SU-DHL-6 (cell line): ENCODE measurements at regions not wholly inside any gene's neighbourhood (a gene's known extent, or its start where the extent isn't known, plus 50 kb on each side); places are given as distances from the start of the nearest gene placed in this dataset.

Source experiments
- H2AFZ ChIP-seq: fragments of 200-600 bp; sonication (generic); 2 replicates; pipeline ENCODE4 v1.6.1; 2014; ENCODE audit warnings: low read depth, mild to moderate bottlenecking, moderate library complexity, mixed read lengths, antibody characterized with exemption, low read length; ENCODE audit not compliant: severe bottlenecking
- H3F3A ChIP-seq: fragments of 200-600 bp; shearing (Covaris generic); 2 replicates; pipeline ENCODE4 v1.6.0; 2016; ENCODE audit warnings: antibody characterized with exemption, mild to moderate bottlenecking; ENCODE audit not compliant: insufficient read depth
- H3K27ac ChIP-seq: fragments of 200-600 bp; sonication (generic); 2 replicates; pipeline ENCODE4 v1.5.1; 2016; ENCODE audit warnings: low read depth, mild to moderate bottlenecking, low read length, moderate library complexity, mixed read lengths
- H3K27me3 ChIP-seq: fragments of 200-600 bp; sonication (generic), shearing (Covaris generic); 2 replicates; pipeline ENCODE4 v1.6.0; 2014; ENCODE audit warnings: mild to moderate bottlenecking, low read length
- H3K36me3 ChIP-seq: fragments of 200-600 bp; sonication (generic); 2 replicates; pipeline ENCODE4 v1.6.1; 2014; ENCODE audit warnings: mild to moderate bottlenecking, low read length, mixed read lengths
- H3K4me2 ChIP-seq: fragments of 300-600, 200-600 bp; shearing (Covaris generic), sonication (generic); 2 replicates; pipeline ENCODE4 v1.6.0; 2014; ENCODE audit warnings: low read length, low read depth, mild to moderate bottlenecking; ENCODE audit not compliant: poor library complexity, severe bottlenecking
- H3K4me3 ChIP-seq: fragments of 200-600 bp; sonication (generic); 2 replicates; pipeline ENCODE4 v1.5.1; 2014; ENCODE audit warnings: antibody characterized with exemption, low read length, mild to moderate bottlenecking, mixed read lengths; ENCODE audit not compliant: insufficient read depth, poor library complexity, severe bottlenecking
- H3K79me2 ChIP-seq: fragments of 200-600 bp; sonication (generic); 2 replicates; pipeline ENCODE4 v1.6.1; 2014; ENCODE audit warnings: mild to moderate bottlenecking, low read length, moderate library complexity; ENCODE audit not compliant: insufficient read depth
- H3K9ac ChIP-seq: fragments of 200-600 bp; sonication (generic); 2 replicates; pipeline ENCODE4 v1.7.0; 2014; ENCODE audit warnings: mild to moderate bottlenecking, low read length
- H3K9me2 ChIP-seq: fragments of 200-600 bp; sonication (generic); replicated peaks from 2 replicates; pipeline ENCODE4 v1.6.1; 2014; ENCODE audit warnings: low read length; ENCODE audit not compliant: insufficient read depth
- H3K9me3 ChIP-seq: fragments of 200-600 bp; sonication (generic); 2 replicates; pipeline ENCODE4 v1.6.1; 2014; ENCODE audit warnings: low read length, mixed read lengths; ENCODE audit not compliant: insufficient read depth
- H4K20me1 ChIP-seq: fragments of 200-600 bp; sonication (generic); 2 replicates; pipeline ENCODE4 v1.6.1; 2014; ENCODE audit warnings: low read depth, mild to moderate bottlenecking, antibody characterized with exemption, low read length, moderate library complexity, mixed read lengths
- CTCF ChIP-seq: fragments of 200-600 bp; sonication (generic); IDR thresholded peaks from one replicate; pipeline ENCODE4 v1.5.1; 2017; ENCODE audit warnings: antibody characterized with exemption, mild to moderate bottlenecking, low read length, moderate library complexity; ENCODE audit not compliant: insufficient read depth, poor library complexity, severe bottlenecking
- EZH2phosphoT487 ChIP-seq: fragments of 200-600 bp; sonication (generic), shearing (Covaris generic); conservative IDR thresholded peaks from 2 replicates; pipeline ENCODE4 v1.6.1; 2018; ENCODE audit warnings: mild to moderate bottlenecking, antibody characterized with exemption, low read length, moderate library complexity, mixed read lengths

- no peak overlapping the region for H3K9ac ChIP-seq
- no peak overlapping the region for H2AFZ ChIP-seq
- H3K27ac ChIP-seq = no peak overlapping the region
- H3K4me3 ChIP-seq = no peak overlapping the region
- no peaks in the 10 kb centered on the region for H4K20me1 ChIP-seq
- H3K4me2 ChIP-seq = no peak overlapping the region
- H3F3A ChIP-seq = no peaks in the 10 kb centered on the region
- H3K9me3 ChIP-seq = no peaks in the 10 kb centered on the region; the same call in 1 of the 2 replicates
- no peaks in the 10 kb centered on the region for H3K79me2 ChIP-seq
- H3K9me2 ChIP-seq = no peaks in the 10 kb centered on the region
- H3K27me3 ChIP-seq = no peaks in the 10 kb centered on the region
- TF ChIP-seq CTCF (no peak), EZH2phosphoT487 (no peak)
- no peaks in the 10 kb centered on the region for H3K36me3 ChIP-seq
Measured at GRCh38 chr14:30180219-30180618, 252.6 kb upstream of the PRKD1 start.

GRCh38 chr14:30185832-30186231 is 258.2 kb upstream of the PRKD1 start:
- no peak overlapping the region for H3K9ac ChIP-seq
- H3K27ac ChIP-seq = no peak overlapping the region
- H3K79me2 ChIP-seq = no peaks in the 10 kb centered on the region
- no peak overlapping the region for H2AFZ ChIP-seq
- H3K27me3 ChIP-seq = no peaks in the 10 kb centered on the region
- H3K9me2 ChIP-seq = no peaks in the 10 kb centered on the region; the same call in 1 of the 2 replicates
- TF ChIP-seq EZH2phosphoT487 (no peak), CTCF (no peak)
- no peaks in the 10 kb centered on the region for H3K36me3 ChIP-seq
- no peaks in the 10 kb centered on the region for H3F3A ChIP-seq
- no peaks in the 10 kb centered on the region; the same call in 1 of the 2 replicates for H3K9me3 ChIP-seq
- H3K4me3 ChIP-seq = no peak overlapping the region
- H3K4me2 ChIP-seq = no peak overlapping the region
- no peaks in the 10 kb centered on the region for H4K20me1 ChIP-seq

- Histone ChIP-seq H3K27ac (no peak overlapping the region), H3K36me3 (no peaks in the 10 kb centered on the region), H2AFZ (no peak overlapping the region), H4K20me1 (no peaks in the 10 kb centered on the region), H3K27me3 (no peaks in the 10 kb centered on the region), H3K4me3 (no peak overlapping the region), H3F3A (no peaks in the 10 kb centered on the region), H3K9ac (no peak overlapping the region), H3K4me2 (no peak overlapping the region), H3K9me2 (no peaks in the 10 kb centered on the region; the same call in 1 of the 2 replicates), H3K9me3 (no peaks in the 10 kb centered on the region; the same call in 1 of the 2 replicates), H3K79me2 (no peaks in the 10 kb centered on the region)
- TF ChIP-seq CTCF (no peak), EZH2phosphoT487 (no peak)
Measured at GRCh38 chr14:30191639-30192279, 264.1 kb upstream of the PRKD1 start.
